K562 (cell line): ENCODE measurements at regions not wholly inside any gene's neighbourhood (a gene's known extent, or its start where the extent isn't known, plus 50 kb on each side); places are given as distances from the start of the nearest gene placed in this dataset.

Experiments
- ATAC-seq: fragments of 200-7000 bp; cut with Tn5 transposase; 3 replicates; pipeline ENCODE4 v1.9.1; 2020; ENCODE audit warnings: moderate library complexity
- BruUV-seq: library from RNA; stranded (reverse); fragments of 400-500 nt; replicated peaks from 2 replicates; lab custom pipeline; 2021; lab: Mats Ljungman, UMichigan
- CTCF ChIA-PET: fragments of 300-600 bp; formaldehyde crosslinking; extraction: SDS; loops from one replicate; lab custom pipeline; 2021; ENCODE audit warnings: low intra/inter-chr PET ratio; lab: Yijun Ruan, JAX
- POLR2A ChIA-PET: fragments of 300-600, 350-650 bp; sonication (Branson Sonifier 250); formaldehyde crosslinking; extraction: SDS; loops from one replicate; lab custom pipeline; 2021; ENCODE audit warnings: antibody characterized with exemption, inconsistent platforms; lab: Yijun Ruan, JAX
- DNase-seq, 4 experiments: peaks; one replicate each; pipeline versions ENCODE4 v3.0.0 to v3.0.0-alpha.2; 2011 to 2018; ENCODE audit warnings: low spot score in 3 of 4, mixed read lengths in 3 of 4; ENCODE audit errors: extremely low read depth in 1 of 4
- FAIRE-seq: peaks from 2 replicates; lab custom pipeline; 2011; peaks lifted over from hg19 to GRCh38; lab: Jason Lieb, UNC
- H2AFZ ChIP-seq: 2 replicates; pipeline ENCODE4 v1.6.0; 2011; ENCODE audit warnings: low read depth, low read length, control low read depth, inconsistent platforms
- H3K27ac ChIP-seq: fragments of 200-600 bp; 3 replicates; pipeline ENCODE4 v1.8.0; 2011; ENCODE audit warnings: low read depth, mild to moderate bottlenecking, control low read depth, inconsistent platforms, low read length, moderate library complexity, mixed read lengths; ENCODE audit errors: extremely low read depth
- H3K27me3 ChIP-seq, 2 experiments: fragments of 300-600 bp in 1 of 2; 2 replicates in 1 of 2; 3 replicates in 1 of 2; pipeline versions ENCODE4 v1.6.0 to v1.8.0; 2011; ENCODE audit warnings: inconsistent platforms in 2 of 2, low read length in 2 of 2, mild to moderate bottlenecking in 1 of 2, mixed read lengths in 1 of 2, moderate library complexity in 1 of 2; ENCODE audit not compliant: control insufficient read depth in 2 of 2, insufficient read depth in 2 of 2
- H3K36me3 ChIP-seq: fragments of 300-600 bp; 3 replicates; pipeline ENCODE4 v1.8.0; 2011; ENCODE audit warnings: mild to moderate bottlenecking, low read length, inconsistent platforms; ENCODE audit not compliant: control insufficient read depth, insufficient read depth
- H3K4me1 ChIP-seq, 2 experiments: fragments of 200-600 bp in 1 of 2; replicated peaks in 1 of 2; 2 replicates in 1 of 2; 3 replicates in 1 of 2; pipeline versions ENCODE4 v1.5.1 to v1.8.0; 2011; ENCODE audit warnings: inconsistent platforms in 2 of 2, low read length in 2 of 2, mild to moderate bottlenecking in 1 of 2, mixed read lengths in 1 of 2, moderate library complexity in 1 of 2; ENCODE audit not compliant: control insufficient read depth in 2 of 2, insufficient read depth in 2 of 2
- H3K4me2 ChIP-seq: 2 replicates; pipeline ENCODE4 v1.6.1; 2011; ENCODE audit warnings: low read length, control low read depth, inconsistent platforms, mixed read lengths; ENCODE audit not compliant: insufficient read depth
- H3K4me3 ChIP-seq: fragments of 200-600 bp; sonication (generic), shearing (Covaris generic); 2 replicates; pipeline ENCODE4 v1.5.1; 2016; ENCODE audit warnings: control low read depth, inconsistent platforms
- H3K79me2 ChIP-seq: fragments of 200-600 bp; 3 replicates; pipeline ENCODE4 v1.8.0; 2011; ENCODE audit warnings: low read length, inconsistent platforms; ENCODE audit not compliant: control insufficient read depth, insufficient read depth
- H3K9ac ChIP-seq, 2 experiments: 2 replicates each; pipeline versions ENCODE4 v1.6.0 to v1.6.1; 2011; ENCODE audit warnings: low read depth in 2 of 2, low read length in 2 of 2, control low read depth in 1 of 2, inconsistent platforms in 1 of 2, mild to moderate bottlenecking in 1 of 2, mixed read lengths in 1 of 2; ENCODE audit not compliant: insufficient read depth in 1 of 2
- H3K9me1 ChIP-seq: one replicate; pipeline ENCODE4 v1.6.0; 2011; ENCODE audit warnings: inconsistent platforms, mild to moderate bottlenecking, low read length, moderate library complexity; ENCODE audit not compliant: control insufficient read depth, insufficient read depth
- H3K9me3 ChIP-seq: replicated peaks from 2 replicates; pipeline ENCODE4 v1.5.1; 2011; ENCODE audit warnings: low read depth, low read length, inconsistent platforms; ENCODE audit not compliant: control insufficient read depth, insufficient read depth
- H4K20me1 ChIP-seq: replicated peaks from 2 replicates; pipeline ENCODE4 v1.6.1; 2011; ENCODE audit warnings: low read length, inconsistent platforms, mixed read lengths; ENCODE audit not compliant: control insufficient read depth, insufficient read depth
- CBFA2T2 ChIP-seq: fragments of 450-650 bp; conservative IDR thresholded peaks from 2 replicates; pipeline ENCODE4 v1.6.1; 2017; ENCODE audit warnings: mild to moderate bottlenecking
- CBFA2T3 ChIP-seq: fragments of 450-650 bp; IDR thresholded peaks from 2 replicates; pipeline ENCODE4 v1.6.1; 2017
- HDAC1 ChIP-seq, 2 experiments: fragments of 450-650 bp; IDR thresholded peaks; 2 replicates each; pipeline ENCODE4 v1.6.1; 2016 to 2017; ENCODE audit warnings: inconsistent platforms in 1 of 2, mild to moderate bottlenecking in 1 of 2, moderate library complexity in 1 of 2
- KLF6 ChIP-seq: fragments of 250-450 bp; sonication (Bioruptor Pico); IDR thresholded peaks from 2 replicates; pipeline ENCODE4 v1.4.0; 2020; ENCODE audit warnings: mild to moderate bottlenecking, moderate library complexity, borderline replicate concordance
- MAZ ChIP-seq, 2 experiments: fragments of 450-650 bp in 1 of 2; sonication (generic) in 1 of 2; formaldehyde crosslinking; IDR thresholded peaks in 1 of 2; conservative IDR thresholded peaks in 1 of 2; 2 replicates each; pipeline versions ENCODE4 v1.4.0 to v1.5.0; 2020; ENCODE audit warnings: mild to moderate bottlenecking in 1 of 2, missing genetic modification reagents in 1 of 2
- MTF1 ChIP-seq: fragments of 250-450 bp; sonication (Bioruptor Pico); IDR thresholded peaks from 2 replicates; pipeline ENCODE4 v1.9.0; 2021; ENCODE audit warnings: moderate library complexity, mild to moderate bottlenecking, inconsistent platforms, borderline replicate concordance
- RBBP5 ChIP-seq: fragments of 200-600 bp; sonication (generic); IDR thresholded peaks from 2 replicates; pipeline ENCODE4 v1.6.1; 2012; ENCODE audit warnings: borderline replicate concordance, mild to moderate bottlenecking, low read length, control low read depth, inconsistent platforms; ENCODE audit not compliant: insufficient read depth, poor library complexity, severe bottlenecking
- SIX5 ChIP-seq, 2 experiments: IDR thresholded peaks; 2 replicates each; pipeline ENCODE4 v1.6.1; 2011; ENCODE audit warnings: low read length in 2 of 2, borderline replicate concordance in 1 of 2, low read depth in 1 of 2, mild to moderate bottlenecking in 1 of 2, moderate library complexity in 1 of 2; ENCODE audit not compliant: insufficient read depth in 1 of 2
- TEAD1 ChIP-seq, 2 experiments: fragments of 450-650 bp in 1 of 2; sonication (generic) in 1 of 2; formaldehyde crosslinking; IDR thresholded peaks; 2 replicates each; pipeline versions ENCODE4 v1.4.0 to v1.8.0; 2020 to 2022; ENCODE audit warnings: mild to moderate bottlenecking in 2 of 2, missing genetic modification reagents in 1 of 2
- ZEB2 ChIP-seq: fragments of 450-650 bp; IDR thresholded peaks from 2 replicates; pipeline ENCODE4 v1.6.1; 2016
- ZNF24 ChIP-seq: fragments of 450-650 bp; IDR thresholded peaks from 2 replicates; pipeline ENCODE4 v1.6.1; 2016
- ZNF668 ChIP-seq: fragments of 250-450 bp; sonication (Bioruptor Pico); IDR thresholded peaks from 2 replicates; pipeline ENCODE4 v1.8.0; 2022; ENCODE audit warnings: mild to moderate bottlenecking, inconsistent platforms
- WGBS: fragments of 100-300 bp; shearing (Covaris generic); methylation state at CpG from one replicate; pipeline ENCODE4 v1.1.6; 2016; ENCODE audit warnings: low coverage, mixed read lengths; ENCODE audit not compliant: insufficient coverage; ENCODE audit errors: missing lambda C conversion rate; 5-methylcytosine and 5-hydroxymethylcytosine counted together
- in situ Hi-C: fragments of 300-500 bp; cut with MboI; formaldehyde crosslinking; loops from 4 replicates; pipeline ENCODE4 v1.15.0; 2018; ENCODE audit warnings: inconsistent platforms, mixed read lengths
- intact Hi-C: fragments of 100-400 bp; cut with micrococcal nuclease; formaldehyde crosslinking; loops from 2 replicates; pipeline ENCODE4 v1.14.2; 2022
- TF ChIP-seq, protein P1 (sequence below): fragments of 250-450 bp; sonication (Bioruptor Pico); IDR thresholded peaks from 2 replicates; pipeline ENCODE4 v1.8.0; 2022; ENCODE audit warnings: inconsistent platforms, mild to moderate bottlenecking, moderate library complexity, borderline replicate concordance
- TF ChIP-seq, protein P2 (sequence below): fragments of 250-450 bp; sonication (Bioruptor Pico); IDR thresholded peaks from 2 replicates; pipeline ENCODE4 v1.4.0; 2020; ENCODE audit warnings: mild to moderate bottlenecking, moderate library complexity
- TF ChIP-seq, protein P3 (sequence below), 2 experiments: fragments of 450-650 bp; IDR thresholded peaks; 2 replicates each; pipeline ENCODE4 v1.6.1; 2016
- TF ChIP-seq, protein P4 (sequence below), 3 experiments: fragments of 200-800 bp in 1 of 3; sonication (Bioruptor generic) in 1 of 3; sonication (generic) in 1 of 3; formaldehyde crosslinking in 1 of 3; IDR thresholded peaks; 2 replicates each; pipeline versions ENCODE4 v1.6.1 to v1.8.0; 2016 to 2022; ENCODE audit warnings: mild to moderate bottlenecking in 2 of 3, missing compliant biosample characterization in 2 of 3, missing genetic modification characterization in 2 of 3, missing genetic modification reagents in 1 of 3

DNA sequence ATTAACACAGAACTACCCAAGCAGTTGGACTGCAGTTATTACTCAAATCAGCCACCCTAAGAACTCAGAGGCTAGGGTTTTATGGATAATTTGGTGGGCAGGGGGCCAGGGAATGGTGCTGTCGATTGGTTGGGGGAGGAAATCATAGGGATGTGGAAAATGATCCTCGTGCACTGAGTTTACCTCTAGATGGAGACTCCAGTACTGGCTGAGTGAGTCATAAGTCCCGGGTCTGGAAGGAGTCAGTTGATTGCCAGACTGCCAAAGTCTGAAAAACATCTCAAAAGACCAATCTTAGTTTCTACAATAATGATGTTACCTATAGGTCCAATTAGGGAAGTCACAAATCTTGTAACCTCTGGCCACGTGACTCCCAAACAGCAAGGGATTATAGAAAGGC, 257.5 kb upstream of the PRMT6 start:
- CTCF ChIA-PET: no interaction called here
- Histone ChIP-seq H3K27ac (no peak overlapping the region), H3K9me3 (no peaks in the 10 kb centered on the region), H3K9ac (no peak overlapping the region), H2AFZ (no peak overlapping the region), H4K20me1 (no peaks in the 10 kb centered on the region), H3K9me1 (no peaks in the 10 kb centered on the region), H3K79me2 (no peaks in the 10 kb centered on the region), H3K36me3 (no peaks in the 10 kb centered on the region), H3K27me3 (no peaks in the 10 kb centered on the region), H3K4me3 (no peak overlapping the region), H3K4me1 (no peaks in the 10 kb centered on the region), H3K4me2 (no peak overlapping the region)
- DNase-seq: no peak
- ATAC-seq: no peak
- POLR2A ChIA-PET: no interaction called here
- FAIRE-seq: no peak
- in situ Hi-C loops: no loop called here
- no TSS peak for BruUV-seq
- intact Hi-C loops: no loop called here
- WGBS: 0% methylated on average over 4 of the region's 4 CpGs
- TF ChIP-seq MAZ (CRISPR knock-in tag; conservative IDR thresholded peaks at IDR 0.05 in 1 of 2, IDR thresholded peaks at IDR 0.05 in 1 of 2) (no peak), TEAD1 (CRISPR knock-in tag; IDR thresholded peaks at IDR 0.05) (no peak), CBFA2T2 (no peak), ZNF24 (no peak), ZEB2 (no peak), ZNF668 (CRISPR knock-in tag) (no peak), MTF1 (CRISPR knock-in tag) (no peak), KLF6 (no peak), HDAC1 (IDR thresholded peaks at IDR 0.05) (no peak), RBBP5 (no peak), SIX5 (IDR thresholded peaks at IDR 0.05; ENCODE audit: borderline replicate concordance in 1 of 2, insufficient read depth in 1 of 2, low read depth in 1 of 2, low read length in 2 of 2) (no peak), CBFA2T3 (no peak)
- TF ChIP-seq, protein P1, sequence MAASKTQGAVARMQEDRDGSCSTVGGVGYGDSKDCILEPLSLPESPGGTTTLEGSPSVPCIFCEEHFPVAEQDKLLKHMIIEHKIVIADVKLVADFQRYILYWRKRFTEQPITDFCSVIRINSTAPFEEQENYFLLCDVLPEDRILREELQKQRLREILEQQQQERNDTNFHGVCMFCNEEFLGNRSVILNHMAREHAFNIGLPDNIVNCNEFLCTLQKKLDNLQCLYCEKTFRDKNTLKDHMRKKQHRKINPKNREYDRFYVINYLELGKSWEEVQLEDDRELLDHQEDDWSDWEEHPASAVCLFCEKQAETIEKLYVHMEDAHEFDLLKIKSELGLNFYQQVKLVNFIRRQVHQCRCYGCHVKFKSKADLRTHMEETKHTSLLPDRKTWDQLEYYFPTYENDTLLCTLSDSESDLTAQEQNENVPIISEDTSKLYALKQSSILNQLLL: no peak
- TF ChIP-seq, protein P2, sequence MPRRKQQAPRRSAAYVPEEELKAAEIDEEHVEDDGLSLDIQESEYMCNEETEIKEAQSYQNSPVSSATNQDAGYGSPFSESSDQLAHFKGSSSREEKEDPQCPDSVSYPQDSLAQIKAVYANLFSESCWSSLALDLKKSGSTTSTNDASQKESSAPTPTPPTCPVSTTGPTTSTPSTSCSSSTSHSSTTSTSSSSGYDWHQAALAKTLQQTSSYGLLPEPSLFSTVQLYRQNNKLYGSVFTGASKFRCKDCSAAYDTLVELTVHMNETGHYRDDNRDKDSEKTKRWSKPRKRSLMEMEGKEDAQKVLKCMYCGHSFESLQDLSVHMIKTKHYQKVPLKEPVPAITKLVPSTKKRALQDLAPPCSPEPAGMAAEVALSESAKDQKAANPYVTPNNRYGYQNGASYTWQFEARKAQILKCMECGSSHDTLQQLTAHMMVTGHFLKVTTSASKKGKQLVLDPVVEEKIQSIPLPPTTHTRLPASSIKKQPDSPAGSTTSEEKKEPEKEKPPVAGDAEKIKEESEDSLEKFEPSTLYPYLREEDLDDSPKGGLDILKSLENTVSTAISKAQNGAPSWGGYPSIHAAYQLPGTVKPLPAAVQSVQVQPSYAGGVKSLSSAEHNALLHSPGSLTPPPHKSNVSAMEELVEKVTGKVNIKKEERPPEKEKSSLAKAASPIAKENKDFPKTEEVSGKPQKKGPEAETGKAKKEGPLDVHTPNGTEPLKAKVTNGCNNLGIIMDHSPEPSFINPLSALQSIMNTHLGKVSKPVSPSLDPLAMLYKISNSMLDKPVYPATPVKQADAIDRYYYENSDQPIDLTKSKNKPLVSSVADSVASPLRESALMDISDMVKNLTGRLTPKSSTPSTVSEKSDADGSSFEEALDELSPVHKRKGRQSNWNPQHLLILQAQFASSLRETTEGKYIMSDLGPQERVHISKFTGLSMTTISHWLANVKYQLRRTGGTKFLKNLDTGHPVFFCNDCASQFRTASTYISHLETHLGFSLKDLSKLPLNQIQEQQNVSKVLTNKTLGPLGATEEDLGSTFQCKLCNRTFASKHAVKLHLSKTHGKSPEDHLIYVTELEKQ (CRISPR knock-in tag): no peak
- TF ChIP-seq, protein P3, sequence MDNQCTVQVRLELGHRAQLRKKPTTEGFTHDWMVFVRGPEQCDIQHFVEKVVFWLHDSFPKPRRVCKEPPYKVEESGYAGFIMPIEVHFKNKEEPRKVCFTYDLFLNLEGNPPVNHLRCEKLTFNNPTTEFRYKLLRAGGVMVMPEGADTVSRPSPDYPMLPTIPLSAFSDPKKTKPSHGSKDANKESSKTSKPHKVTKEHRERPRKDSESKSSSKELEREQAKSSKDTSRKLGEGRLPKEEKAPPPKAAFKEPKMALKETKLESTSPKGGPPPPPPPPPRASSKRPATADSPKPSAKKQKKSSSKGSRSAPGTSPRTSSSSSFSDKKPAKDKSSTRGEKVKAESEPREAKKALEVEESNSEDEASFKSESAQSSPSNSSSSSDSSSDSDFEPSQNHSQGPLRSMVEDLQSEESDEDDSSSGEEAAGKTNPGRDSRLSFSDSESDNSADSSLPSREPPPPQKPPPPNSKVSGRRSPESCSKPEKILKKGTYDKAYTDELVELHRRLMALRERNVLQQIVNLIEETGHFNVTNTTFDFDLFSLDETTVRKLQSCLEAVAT (IDR thresholded peaks at IDR 0.05): no peak
- TF ChIP-seq, protein P4, sequence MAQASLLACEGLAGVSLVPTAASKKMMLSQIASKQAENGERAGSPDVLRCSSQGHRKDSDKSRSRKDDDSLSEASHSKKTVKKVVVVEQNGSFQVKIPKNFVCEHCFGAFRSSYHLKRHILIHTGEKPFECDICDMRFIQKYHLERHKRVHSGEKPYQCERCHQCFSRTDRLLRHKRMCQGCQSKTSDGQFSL (CRISPR knock-in tag; IDR thresholded peaks at IDR 0.05): no peak
- TF ChIP-seq, protein P4 (tag; IDR thresholded peaks at IDR 0.05): no peak
